Common myeloid progenitor, CD34-positive (primary cell): ENCODE measurements at regions not wholly inside any gene's neighbourhood (a gene's known extent, or its start where the extent isn't known, plus 50 kb on each side); places are given as distances from the start of the nearest gene placed in this dataset.

Source experiments
- CTCF ChIA-PET: fragments of 350-600 bp; sonication (Branson Sonifier 250); formaldehyde crosslinking; loops from one replicate; lab custom pipeline; 2021; ENCODE audit warnings: antibody characterized with exemption; lab: Charles Lee
- POLR2A ChIA-PET: fragments of 350-600 bp; sonication (Branson Sonifier 250); formaldehyde crosslinking; loops from one replicate; lab custom pipeline; 2021; ENCODE audit warnings: antibody characterized with exemption; lab: Charles Lee
- DNase-seq, 3 donors: peaks; one replicate each; pipeline versions ENCODE4 v3.0.0 to v3.0.0-alpha.2; 2013
- H3K27ac ChIP-seq, 2 experiments: 1 replicate in 1 of 2; 2 replicates in 1 of 2; pipeline ENCODE4 v1.7.0; 2013; ENCODE audit warnings: inconsistent platforms in 2 of 2, low read length in 2 of 2, mild to moderate bottlenecking in 2 of 2, low read depth in 1 of 2, moderate library complexity in 1 of 2; ENCODE audit not compliant: severe bottlenecking in 2 of 2, insufficient read depth in 1 of 2, poor library complexity in 1 of 2
- H3K27me3 ChIP-seq, 5 experiments: replicated peaks in 2 of 5; 1 replicate in 3 of 5; 2 replicates in 2 of 5; pipeline versions ENCODE4 v1.6.1 to v1.7.0; 2013; ENCODE audit warnings: low read length in 4 of 5, mild to moderate bottlenecking in 2 of 5, moderate library complexity in 2 of 5, inconsistent platforms in 1 of 5; ENCODE audit not compliant: insufficient read depth in 5 of 5, control insufficient read depth in 4 of 5
- H3K36me3 ChIP-seq, 4 experiments: 1 replicate in 2 of 4; 2 replicates in 2 of 4; pipeline versions ENCODE4 v1.6.1 to v1.7.0; 2013; ENCODE audit warnings: low read length in 3 of 4, control low read depth in 1 of 4, mild to moderate bottlenecking in 1 of 4; ENCODE audit not compliant: control insufficient read depth in 4 of 4, insufficient read depth in 4 of 4
- H3K4me1 ChIP-seq, 4 experiments: 1 replicate in 3 of 4; 2 replicates in 1 of 4; pipeline versions ENCODE4 v1.6.1 to v1.7.1; 2013; ENCODE audit warnings: low read length in 3 of 4, mild to moderate bottlenecking in 3 of 4, control low read depth in 1 of 4, inconsistent platforms in 1 of 4, moderate library complexity in 1 of 4; ENCODE audit not compliant: control insufficient read depth in 4 of 4, insufficient read depth in 4 of 4; ENCODE audit errors: control extremely low read depth in 1 of 4
- H3K4me3 ChIP-seq, 7 experiments: 1 replicate in 4 of 7; 2 replicates in 3 of 7; pipeline versions ENCODE4 v1.5.1 to v1.7.0; 2013; ENCODE audit warnings: mild to moderate bottlenecking in 7 of 7, low read length in 6 of 7, moderate library complexity in 6 of 7, inconsistent platforms in 2 of 7, low read depth in 2 of 7, control low read depth in 1 of 7; ENCODE audit not compliant: insufficient read depth in 4 of 7, control insufficient read depth in 1 of 7; ENCODE audit errors: extremely low read depth in 1 of 7
- H3K9me3 ChIP-seq, 5 experiments: 1 replicate in 4 of 5; 2 replicates in 1 of 5; pipeline versions ENCODE4 v1.6.1 to v1.7.1; 2013; ENCODE audit warnings: low read length in 4 of 5, mild to moderate bottlenecking in 2 of 5, inconsistent platforms in 1 of 5, low read depth in 1 of 5, moderate library complexity in 1 of 5; ENCODE audit not compliant: control insufficient read depth in 4 of 5, insufficient read depth in 2 of 5; ENCODE audit errors: control extremely low read depth in 1 of 5
- WGBS: methylation state at CpG from one replicate; pipeline ENCODE4 v1.1.5; 2013; ENCODE audit not compliant: insufficient coverage; 5-methylcytosine and 5-hydroxymethylcytosine counted together

DNA sequence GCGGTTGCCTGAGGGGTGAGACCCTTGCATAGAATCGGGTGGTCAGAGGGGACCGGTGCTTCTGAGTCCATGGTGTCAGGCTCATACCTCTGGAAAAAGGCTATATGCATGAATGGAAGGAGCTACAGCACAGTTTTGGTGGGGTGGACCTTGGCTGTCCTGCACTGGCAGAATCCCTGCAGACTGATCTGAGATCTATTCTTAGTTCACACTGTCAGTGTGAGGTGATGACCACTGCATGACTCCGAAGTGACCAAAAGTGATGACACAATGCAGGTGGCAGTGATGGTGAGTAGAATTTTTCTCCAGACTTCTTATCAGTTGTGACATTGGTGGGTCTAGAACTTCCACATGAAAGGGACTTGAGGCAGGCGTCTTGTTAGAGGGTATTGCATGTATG lies 105.2 kb upstream of the SLC28A3 start:
- H3K36me3 ChIP-seq = no peaks in the 10 kb centered on the region
- DNase-seq = no peak
- H3K27me3 ChIP-seq = no peaks in the 10 kb centered on the region
- H3K4me1 ChIP-seq = no peaks in the 10 kb centered on the region
- no peak overlapping the region for H3K27ac ChIP-seq
- no peak overlapping the region for H3K4me3 ChIP-seq
- CTCF ChIA-PET = no interaction called here
- POLR2A ChIA-PET = no interaction called here
- WGBS = 84% methylated on average over 4 of the region's 5 CpGs
- no peaks in the 10 kb centered on the region for H3K9me3 ChIP-seq

DNA sequence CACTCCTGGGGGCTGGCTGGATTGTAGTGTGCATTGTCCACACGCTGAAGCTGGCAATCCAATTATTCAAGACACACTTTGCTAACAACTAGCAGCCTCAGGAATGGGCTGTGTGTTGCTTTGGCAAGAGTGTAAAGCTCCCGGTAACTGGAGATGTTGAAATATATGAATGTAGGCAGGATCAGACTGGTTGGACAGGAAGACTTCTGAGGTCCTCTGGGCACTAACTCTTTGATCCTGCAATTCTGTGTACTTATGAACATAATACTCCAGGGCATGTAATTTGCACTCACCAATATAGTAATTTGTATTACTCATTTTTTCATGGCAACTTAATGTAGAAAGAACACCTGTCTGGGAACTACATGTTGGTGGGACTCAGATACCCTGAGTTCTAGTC lies 106.7 kb upstream of the SLC28A3 start:
- no CpG with 5 or more reads among the region's 2 CpGs for WGBS
- Histone ChIP-seq H3K36me3 (no peaks in the 10 kb centered on the region), H3K27ac (no peak overlapping the region), H3K4me1 (no peaks in the 10 kb centered on the region), H3K27me3 (no peaks in the 10 kb centered on the region), H3K9me3 (no peaks in the 10 kb centered on the region), H3K4me3 (no peak overlapping the region)
- POLR2A ChIA-PET = no interaction called here
- DNase-seq = no peak
- CTCF ChIA-PET = no interaction called here

DNA sequence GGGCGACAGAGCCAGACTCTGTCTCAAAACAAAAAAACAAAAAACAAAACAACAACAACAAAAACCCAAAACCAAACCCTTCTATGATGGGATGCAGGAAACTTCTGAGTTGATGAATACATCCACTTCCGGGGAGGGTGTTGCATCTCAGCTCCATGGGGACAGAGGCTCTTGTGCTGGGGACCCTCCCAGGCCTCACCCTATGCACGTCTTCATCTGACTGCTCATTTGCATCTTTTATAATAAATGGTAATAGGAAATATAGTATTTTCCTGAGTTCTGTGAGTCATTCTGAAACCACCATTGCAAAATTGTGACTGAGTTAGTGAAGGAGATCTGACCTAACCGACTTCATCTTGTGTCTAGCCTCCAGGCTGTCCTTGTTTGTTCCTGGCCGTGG lies 109.5 kb upstream of the SLC28A3 start:
- DNase-seq = no peak
- CTCF ChIA-PET = interaction anchor here (1.4 to 1.6 kb wide), 2 partner anchors 10 to 24 kb away, joined by 3 read pairs; no protein-coding TSS in a partner anchor
- H3K27ac ChIP-seq = no peak overlapping the region
- no peak overlapping the region for H3K4me3 ChIP-seq
- peaks cover 0 to 12% (median 0%) of the 10 kb centered on the region in 5 experiments for H3K27me3 ChIP-seq
- POLR2A ChIA-PET = no interaction called here
- H3K36me3 ChIP-seq = no peaks in the 10 kb centered on the region
- H3K9me3 ChIP-seq = no peaks in the 10 kb centered on the region
- WGBS = 100% methylated on average over 1 of the region's 5 CpGs
- no peaks in the 10 kb centered on the region for H3K4me1 ChIP-seq

DNA sequence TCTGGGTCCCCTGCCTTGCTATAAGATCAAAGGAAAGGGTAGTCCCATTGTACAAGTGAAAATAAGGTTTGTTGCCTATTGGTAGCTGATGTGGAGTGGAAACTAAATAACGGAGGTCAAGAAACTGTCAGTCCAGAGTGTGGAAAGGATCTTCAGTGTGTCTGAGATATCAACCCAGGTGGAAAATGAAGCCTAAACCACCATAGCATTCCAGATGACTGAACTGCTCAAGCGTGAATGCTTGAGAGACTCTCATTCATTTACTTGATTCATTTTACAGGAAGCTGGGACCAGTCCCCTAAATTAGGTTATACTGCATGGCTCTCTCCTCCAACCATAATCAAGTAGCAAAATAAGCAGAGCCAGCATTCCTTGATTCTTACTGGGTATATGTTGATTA lies 116.0 kb upstream of the SLC28A3 start:
- Histone ChIP-seq H3K9me3 (no peaks in the 10 kb centered on the region), H3K4me1 (no peaks in the 10 kb centered on the region), H3K27me3 (peaks cover 0 to 12% (median 0%) of the 10 kb centered on the region in 5 experiments), H3K36me3 (no peaks in the 10 kb centered on the region), H3K27ac (no peak overlapping the region), H3K4me3 (no peak overlapping the region)
- DNase-seq = no peak
- ChIA-PET POLR2A (no interaction called here), CTCF (no interaction called here)
- WGBS = no CpG with 5 or more reads among the region's 2 CpGs

DNA sequence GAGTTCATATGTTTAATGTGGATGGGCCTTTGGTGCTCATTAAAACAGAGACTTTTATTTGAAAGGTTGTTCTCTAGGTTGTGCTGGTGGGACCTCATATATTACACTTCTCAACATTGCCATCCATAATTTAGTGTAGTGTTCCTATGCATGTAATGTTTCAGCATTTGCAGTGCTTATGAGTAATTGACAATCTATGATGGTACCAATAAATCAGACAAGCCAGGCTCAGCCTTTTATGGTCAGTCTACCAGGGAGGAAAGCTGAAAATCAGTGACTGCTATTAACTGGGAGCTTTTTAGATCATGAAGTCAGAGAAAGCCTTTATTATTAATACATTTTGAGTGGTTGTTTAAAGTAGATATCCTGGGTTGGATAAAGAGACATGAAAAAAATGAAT lies 120.1 kb upstream of the SLC28A3 start:
- no peak for DNase-seq
- POLR2A ChIA-PET = no interaction called here
- Histone ChIP-seq H3K4me1 (no peaks in the 10 kb centered on the region), H3K27me3 (peaks cover 0 to 2% (median 0%) of the 10 kb centered on the region in 5 experiments), H3K36me3 (no peaks in the 10 kb centered on the region), H3K4me3 (no peak overlapping the region), H3K27ac (no peak overlapping the region), H3K9me3 (no peaks in the 10 kb centered on the region)
- CTCF ChIA-PET = no interaction called here

DNA sequence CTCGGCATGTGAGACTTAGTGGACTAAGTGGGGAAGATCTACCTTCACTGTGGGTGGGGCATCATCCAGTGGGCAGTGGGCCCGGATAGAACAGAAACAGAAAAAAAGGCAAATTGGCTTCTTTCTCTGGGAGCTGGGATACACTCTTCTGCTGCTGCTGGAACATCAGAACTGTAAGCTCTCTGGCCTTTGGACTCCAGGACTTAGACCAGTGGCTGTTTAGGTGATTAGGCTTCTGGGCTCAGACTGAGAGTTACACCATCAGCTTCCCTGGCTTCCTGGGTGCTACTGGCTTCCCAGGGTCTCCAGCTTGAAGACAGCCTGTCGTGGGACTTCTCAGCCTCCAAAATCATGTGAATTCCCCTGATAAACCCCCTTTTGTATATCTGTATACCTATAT lies 122.7 kb upstream of the SLC28A3 start:
- Histone ChIP-seq H3K27me3 (peaks cover 0 to 2% (median 0%) of the 10 kb centered on the region in 5 experiments), H3K4me1 (no peaks in the 10 kb centered on the region), H3K4me3 (no peak overlapping the region), H3K9me3 (no peaks in the 10 kb centered on the region), H3K36me3 (no peaks in the 10 kb centered on the region), H3K27ac (no peak overlapping the region)
- CTCF ChIA-PET = no interaction called here
- no peak for DNase-seq
- POLR2A ChIA-PET = no interaction called here
- WGBS = 100% methylated on average over 2 of the region's 3 CpGs

DNA sequence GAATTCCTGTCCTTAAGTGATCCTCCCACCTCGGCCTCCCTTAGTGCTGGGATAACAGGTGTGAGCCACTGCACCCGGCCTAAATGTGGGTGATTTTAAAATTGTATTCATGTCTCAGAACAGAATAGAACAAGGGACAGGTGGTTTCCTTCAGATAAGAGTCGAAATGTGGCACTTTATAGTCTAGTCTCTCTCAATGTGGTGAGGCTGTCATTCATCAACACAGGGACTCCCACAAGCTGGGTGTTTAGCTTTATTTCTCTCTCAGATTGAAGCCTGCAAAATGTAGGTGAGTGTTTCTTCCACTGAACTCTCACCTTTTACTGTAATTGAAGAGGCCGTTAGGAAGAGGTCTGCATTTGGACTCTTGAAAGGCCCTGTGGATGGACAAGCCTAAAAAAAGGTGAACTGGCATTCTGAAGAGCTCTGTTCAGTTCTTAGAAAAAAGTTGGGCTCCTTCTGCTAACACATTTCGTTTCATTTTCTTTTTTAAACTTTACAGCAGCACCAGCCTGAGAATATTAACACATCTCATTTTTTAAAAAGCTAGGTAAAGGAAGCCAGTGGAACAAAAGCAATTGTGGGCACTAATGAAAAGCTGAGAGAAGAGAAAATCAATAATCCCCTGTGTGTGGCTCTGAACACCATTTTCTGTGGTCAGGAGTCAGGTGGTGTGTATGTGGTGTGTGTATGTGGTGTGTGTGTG lies 126.2 kb upstream of the SLC28A3 start:
- Histone ChIP-seq H3K4me3 (no peak overlapping the region), H3K27me3 (peaks cover 0 to 3% (median 0%) of the 10 kb centered on the region in 5 experiments), H3K9me3 (no peaks in the 10 kb centered on the region), H3K4me1 (no peaks in the 10 kb centered on the region), H3K36me3 (no peaks in the 10 kb centered on the region), H3K27ac (no peak overlapping the region)
- WGBS = 65% methylated on average over 3 of the region's 5 CpGs
- no peak for DNase-seq
- ChIA-PET POLR2A (no interaction called here), CTCF (interaction anchor here (0.6 kb wide), 1 partner anchor 31 kb away, joined by 3 read pairs; no protein-coding TSS in a partner anchor)
